ENCODE measurements at regions not wholly inside any gene's neighbourhood (a gene's known extent, or its start where the extent isn't known, plus 50 kb on each side); places are given as distances from the start of the nearest gene placed in this dataset.

GRCh38 chr3:111311126-111311525 lies 230.9 kb upstream of the CD96 start:
- H3K4me1 ChIP-seq (ENCODE audit: control insufficient read depth in 4 of 4, insufficient read depth in 4 of 4, low read length in 3 of 4): peaks cover 0 to 2% (median 0%) of the 10 kb centered on the region in 4 donors
- H3K4me3 ChIP-seq (ENCODE audit: low read depth in 1 of 3, low read length in 3 of 3): no peak overlapping the region
- no peaks in the 10 kb centered on the region for H3K36me3 ChIP-seq (ENCODE audit: control insufficient read depth in 4 of 4, insufficient read depth in 3 of 4, low read depth in 1 of 4, low read length in 3 of 4)
- H3K9me3 ChIP-seq (ENCODE audit: control insufficient read depth in 4 of 4, low read length in 3 of 4): no peaks in the 10 kb centered on the region
- no peak overlapping the region for H3K9ac ChIP-seq (ENCODE audit: low read depth in 1 of 2, low read length in 2 of 2)
- H3K27ac ChIP-seq (ENCODE audit: low read depth in 1 of 2, low read length in 2 of 2): no peak overlapping the region
- H3K27me3 ChIP-seq (ENCODE audit: control insufficient read depth in 4 of 4, insufficient read depth in 4 of 4, low read length in 3 of 4): no peaks in the 10 kb centered on the region
- TF ChIP-seq TAF1 (conservative IDR thresholded peaks at IDR 0.05): no peak
- TF ChIP-seq ATF3 (IDR thresholded peaks at IDR 0.05): no peak
- TF ChIP-seq REST (IDR thresholded peaks at IDR 0.05): no peak
- TF ChIP-seq SP1 (IDR thresholded peaks at IDR 0.05): no peak
- no peak for TF ChIP-seq EGR1 (IDR thresholded peaks at IDR 0.05; ENCODE audit: low read depth in 2 of 2)
- no peak for TF ChIP-seq NR2F2 (IDR thresholded peaks at IDR 0.05)
- no peak for TF ChIP-seq RAD21 (IDR thresholded peaks at IDR 0.05)
- no peak for TF ChIP-seq RXRA (IDR thresholded peaks at IDR 0.05)
- no peak for TF ChIP-seq HNF4G (IDR thresholded peaks at IDR 0.05)
- TF ChIP-seq HNF4A (conservative IDR thresholded peaks at IDR 0.05): no peak
- TF ChIP-seq FOXA2 (IDR thresholded peaks at IDR 0.05): no peak
- no peak for TF ChIP-seq ZBTB33 (IDR thresholded peaks at IDR 0.05)
- no peak for DNase-seq (ENCODE audit: low spot score)

- 71% methylated on average over 2 of the region's 2 CpGs for WGBS
- H3K36me3 ChIP-seq (ENCODE audit: control insufficient read depth in 4 of 4, insufficient read depth in 3 of 4, low read depth in 1 of 4, low read length in 3 of 4): no peaks in the 10 kb centered on the region
- TF ChIP-seq EGR1 (IDR thresholded peaks at IDR 0.05; ENCODE audit: low read depth in 2 of 2): no peak
- no peak for TF ChIP-seq REST (IDR thresholded peaks at IDR 0.05)
- no peak for TF ChIP-seq TAF1 (conservative IDR thresholded peaks at IDR 0.05)
- TF ChIP-seq FOXA2 (IDR thresholded peaks at IDR 0.05): no peak
- TF ChIP-seq MAX (IDR thresholded peaks at IDR 0.05): no peak
- TF ChIP-seq CTCF (IDR thresholded peaks at IDR 0.05; ENCODE audit: low read depth, low read length, missing input control): no peak
- TF ChIP-seq ZBTB33 (IDR thresholded peaks at IDR 0.05): no peak
- no peak for TF ChIP-seq GABPA (IDR thresholded peaks at IDR 0.05 in 1 of 2, conservative IDR thresholded peaks at IDR 0.05 in 1 of 2)
- TF ChIP-seq RAD21 (IDR thresholded peaks at IDR 0.05): no peak
- no peak for TF ChIP-seq FOXA1 (IDR thresholded peaks at IDR 0.05)
- no peak for TF ChIP-seq SP1 (IDR thresholded peaks at IDR 0.05)
- no peak for TF ChIP-seq RXRA (IDR thresholded peaks at IDR 0.05)
- TF ChIP-seq NR2F2 (IDR thresholded peaks at IDR 0.05): no peak
- TF ChIP-seq ATF3 (IDR thresholded peaks at IDR 0.05): no peak
- TF ChIP-seq YY1 (IDR thresholded peaks at IDR 0.05): no peak
- no peak for TF ChIP-seq HNF4G (IDR thresholded peaks at IDR 0.05)
- TF ChIP-seq HNF4A (conservative IDR thresholded peaks at IDR 0.05): no peak
Observed at GRCh38 chr3:111311709-111312235, 230.2 kb upstream of the CD96 start.

More at GRCh38 chr3:111311709-111312235, 230.2 kb upstream of the CD96 start:
- H3K4me3 ChIP-seq (ENCODE audit: low read depth in 1 of 3, low read length in 3 of 3): no peak overlapping the region
- H3K27me3 ChIP-seq (ENCODE audit: control insufficient read depth in 4 of 4, insufficient read depth in 4 of 4, low read length in 3 of 4): no peaks in the 10 kb centered on the region
- no peak overlapping the region for H3K9ac ChIP-seq (ENCODE audit: low read depth in 1 of 2, low read length in 2 of 2)
- peaks cover 0 to 2% (median 0%) of the 10 kb centered on the region in 4 donors for H3K4me1 ChIP-seq (ENCODE audit: control insufficient read depth in 4 of 4, insufficient read depth in 4 of 4, low read length in 3 of 4)
- no peak overlapping the region for H3K27ac ChIP-seq (ENCODE audit: low read depth in 1 of 2, low read length in 2 of 2)
- DNase-seq (ENCODE audit: low spot score): no peak
- H3K9me3 ChIP-seq (ENCODE audit: control insufficient read depth in 4 of 4, low read length in 3 of 4): no peaks in the 10 kb centered on the region
